ENCODE measurements at regions not wholly inside any gene's neighbourhood (a gene's known extent, or its start where the extent isn't known, plus 50 kb on each side); places are given as distances from the start of the nearest gene placed in this dataset.

- no peak for DNase-seq
- no peak for TF ChIP-seq GATA1 (IDR thresholded peaks at IDR 0.05; ENCODE audit: low read depth, low read length)
- TF ChIP-seq POLR2A (IDR thresholded peaks at IDR 0.05; ENCODE audit: low read length): no peak
Observed at GRCh38 chr3:153314038-153314437, 152.0 kb downstream of the RAP2B start.

GRCh38 chr3:153315781-153316180, 153.8 kb downstream of the RAP2B start:
- TF ChIP-seq GATA1 (IDR thresholded peaks at IDR 0.05; ENCODE audit: low read depth, low read length): no peak
- no peak for TF ChIP-seq POLR2A (IDR thresholded peaks at IDR 0.05; ENCODE audit: low read length)
- DNase-seq: no peak

GRCh38 chr3:153319705-153320554, 157.9 kb downstream of the RAP2B start:
- no peak for TF ChIP-seq POLR2A (IDR thresholded peaks at IDR 0.05; ENCODE audit: low read length)
- no peak for TF ChIP-seq GATA1 (IDR thresholded peaks at IDR 0.05; ENCODE audit: low read depth, low read length)
- DNase-seq: no peak

GRCh38 chr3:153320585-153321128, 158.6 kb downstream of the RAP2B start:
- DNase-seq: no peak
- no peak for TF ChIP-seq POLR2A (IDR thresholded peaks at IDR 0.05; ENCODE audit: low read length)
- no peak for TF ChIP-seq GATA1 (IDR thresholded peaks at IDR 0.05; ENCODE audit: low read depth, low read length)

- TF ChIP-seq POLR2A (IDR thresholded peaks at IDR 0.05; ENCODE audit: low read length) (no peak), GATA1 (IDR thresholded peaks at IDR 0.05; ENCODE audit: low read depth, low read length) (no peak)
- no peak for DNase-seq
Observed at GRCh38 chr3:153328690-153329089, 166.7 kb downstream of the RAP2B start.

GRCh38 chr3:153330901-153331300, 168.9 kb downstream of the RAP2B start:
- DNase-seq: no peak

GRCh38 chr3:153331676-153332075, 169.7 kb downstream of the RAP2B start:
- no peak for DNase-seq
- TF ChIP-seq POLR2A (IDR thresholded peaks at IDR 0.05; ENCODE audit: low read length): no peak
- no peak for TF ChIP-seq GATA1 (IDR thresholded peaks at IDR 0.05; ENCODE audit: low read depth, low read length)

More at GRCh38 chr3:153330901-153331300, 168.9 kb downstream of the RAP2B start:
- TF ChIP-seq GATA1 (IDR thresholded peaks at IDR 0.05; ENCODE audit: low read depth, low read length) (no peak), POLR2A (IDR thresholded peaks at IDR 0.05; ENCODE audit: low read length) (no peak)

GRCh38 chr3:153334558-153334957, 172.5 kb downstream of the RAP2B start:
- TF ChIP-seq POLR2A (IDR thresholded peaks at IDR 0.05; ENCODE audit: low read length): no peak
- no peak for TF ChIP-seq GATA1 (IDR thresholded peaks at IDR 0.05; ENCODE audit: low read depth, low read length)
- no peak for DNase-seq

- no peak for DNase-seq
- TF ChIP-seq GATA1 (IDR thresholded peaks at IDR 0.05; ENCODE audit: low read depth, low read length) (no peak), POLR2A (IDR thresholded peaks at IDR 0.05; ENCODE audit: low read length) (no peak)
Observed at GRCh38 chr3:153337369-153337768, 175.3 kb downstream of the RAP2B start.

GRCh38 chr3:153338487-153338886, 176.5 kb downstream of the RAP2B start:
- TF ChIP-seq GATA1 (IDR thresholded peaks at IDR 0.05; ENCODE audit: low read depth, low read length): no peak
- TF ChIP-seq POLR2A (IDR thresholded peaks at IDR 0.05; ENCODE audit: low read length): no peak
- DNase-seq: no peak

- no peak for DNase-seq
- TF ChIP-seq GATA1 (IDR thresholded peaks at IDR 0.05; ENCODE audit: low read depth, low read length): no peak
- TF ChIP-seq POLR2A (IDR thresholded peaks at IDR 0.05; ENCODE audit: low read length): no peak
Observed at GRCh38 chr3:153339065-153339464, 177.0 kb downstream of the RAP2B start.

- no peak for DNase-seq
- no peak for TF ChIP-seq GATA1 (IDR thresholded peaks at IDR 0.05; ENCODE audit: low read depth, low read length)
- no peak for TF ChIP-seq POLR2A (IDR thresholded peaks at IDR 0.05; ENCODE audit: low read length)
Observed at GRCh38 chr3:153343988-153344782, 182.2 kb downstream of the RAP2B start.

- TF ChIP-seq POLR2A (IDR thresholded peaks at IDR 0.05; ENCODE audit: low read length) (no peak), GATA1 (IDR thresholded peaks at IDR 0.05; ENCODE audit: low read depth, low read length) (no peak)
- DNase-seq: no peak
Observed at GRCh38 chr3:153348457-153349107, 186.6 kb downstream of the RAP2B start.

- DNase-seq: no peak
- no peak for TF ChIP-seq GATA1 (IDR thresholded peaks at IDR 0.05; ENCODE audit: low read depth, low read length)
- TF ChIP-seq POLR2A (IDR thresholded peaks at IDR 0.05; ENCODE audit: low read length): no peak
Observed at GRCh38 chr3:153349108-153349499, 187.1 kb downstream of the RAP2B start.
